Left cardiac atrium (tissue), 4 donors: ENCODE measurements at regions not wholly inside any gene's neighbourhood (a gene's known extent, or its start where the extent isn't known, plus 50 kb on each side); places are given as distances from the start of the nearest gene placed in this dataset.
A peak's percentile ranks its signal among the peaks of the same experiment; 100 is the strongest.
"Not testable (repeated sequence)": the region's sequence is repeated elsewhere in the genome, so short reads cannot be mapped to it uniquely, and the experiment has no call there.

Source experiments
- ATAC-seq, 2 donors: fragments of 200-7000 bp; cut with Tn5 transposase; one replicate each; pipeline ENCODE4 v1.9.1; 2020; ENCODE audit warnings: mild to moderate bottlenecking in 2 of 2, moderate library complexity in 2 of 2
- DNase-seq: peaks from one replicate; pipeline ENCODE4 v3.0.0-alpha.2; 2020
- intact Hi-C, 2 donors: fragments of 100-400 bp; cut with DNase I; formaldehyde crosslinking; loops; one replicate each; pipeline versions ENCODE4 v1.14.1 to v1.15.1; 2022 to 2023
- donor health status: DM: no; HTN: yes; CAD: no.
- donor health status: DM: no; HTN: yes; CAD: no; lungs with severe emphysema.
- donor health status: DM: yes; HTN: yes; CAD: no.
- donor health status: Dilated cardiomyopathy.

DNA sequence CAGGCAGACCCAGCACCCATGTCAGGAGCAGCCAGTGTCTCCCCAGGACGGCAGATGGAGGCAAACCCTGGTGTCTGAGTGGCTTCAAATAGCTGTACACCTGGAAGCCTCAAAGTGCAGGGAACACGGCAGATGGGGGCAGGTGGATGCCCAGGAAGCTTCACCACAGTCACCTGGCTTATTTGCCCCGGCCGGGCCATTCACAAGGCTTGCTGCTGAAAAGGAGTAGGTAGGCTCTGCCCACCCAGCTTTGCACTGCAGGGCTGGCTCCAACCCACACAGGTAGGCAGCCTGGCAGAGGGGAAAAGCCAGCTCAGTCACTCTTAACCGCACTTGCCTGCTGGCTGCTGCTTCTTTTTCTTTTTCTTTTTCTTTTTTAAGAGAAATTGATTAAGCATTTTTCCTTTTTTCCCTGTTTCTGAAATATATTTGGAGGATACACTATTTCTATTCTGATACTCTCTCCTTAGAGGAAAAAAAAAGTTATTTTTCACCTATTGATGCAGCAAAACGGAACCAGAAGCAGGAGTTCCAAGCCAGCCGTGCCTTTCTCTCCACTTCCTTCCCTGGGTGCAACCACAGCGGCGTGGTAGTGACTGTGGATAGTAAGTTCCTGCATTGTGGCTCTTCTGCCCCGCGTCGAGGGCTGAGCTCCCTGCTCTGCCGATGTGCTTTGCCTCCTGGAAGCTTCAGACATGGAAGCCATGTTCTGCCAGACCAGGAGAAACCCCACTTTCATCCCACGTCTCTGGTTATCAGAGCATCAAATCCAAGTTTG, 118.3 kb downstream of the KLF6 start:
- DNase-seq (no peak), ATAC-seq (no peak)
- intact Hi-C loops: no loop called here

DNA sequence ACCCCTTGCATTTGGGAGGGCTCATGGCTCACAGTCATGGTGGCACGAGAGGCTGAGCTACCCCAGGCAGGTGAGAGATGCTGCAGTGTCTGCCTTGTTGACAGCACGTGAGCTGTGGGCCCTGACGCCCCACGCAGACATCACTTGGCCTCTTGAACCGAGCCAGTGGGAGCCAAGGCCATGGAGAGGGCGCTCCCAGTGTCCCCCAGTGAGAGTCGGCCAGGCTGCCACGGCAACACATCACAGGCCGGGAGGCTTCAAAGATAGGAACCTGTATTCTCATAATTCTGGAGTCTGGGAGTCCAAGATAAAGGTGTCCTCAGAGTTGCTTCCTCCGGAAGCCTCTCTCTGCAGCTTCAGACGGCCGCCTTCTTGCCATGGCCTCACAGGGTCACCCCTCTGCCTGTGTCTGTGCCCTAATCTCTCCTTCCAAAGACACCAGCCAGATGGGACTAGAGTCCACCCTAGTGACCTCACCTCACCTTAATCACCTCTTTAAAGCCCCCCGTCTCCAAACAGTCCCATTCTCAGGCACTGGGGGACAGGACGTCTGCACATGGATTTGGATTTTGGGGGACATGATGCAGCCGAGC, 119.6 kb downstream of the KLF6 start:
- DNase-seq: no peak
- intact Hi-C loops: no loop called here
- no peak for ATAC-seq

DNA sequence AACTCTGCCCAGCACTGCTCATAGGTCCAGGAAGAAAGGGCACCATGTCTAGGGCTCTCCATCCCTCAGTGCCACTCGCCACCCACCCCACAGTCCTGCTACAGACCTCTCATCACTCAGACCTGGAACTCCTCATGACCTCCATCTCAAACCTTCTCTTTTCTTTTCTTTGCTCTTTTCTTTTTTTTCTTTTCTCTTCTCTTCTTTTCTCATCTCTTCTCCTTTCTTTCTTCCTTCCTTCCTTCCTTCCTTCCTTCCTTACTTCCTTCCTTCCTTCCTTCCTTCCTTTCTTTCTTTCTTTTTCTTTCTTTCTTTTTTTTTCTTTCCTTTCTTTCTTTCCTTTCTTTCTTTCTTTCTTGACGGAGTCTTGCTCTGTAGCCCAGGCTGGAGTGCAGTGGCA, 122.2 kb downstream of the KLF6 start:
- ATAC-seq (no peak), DNase-seq (no peak)
- intact Hi-C loops: no loop called here

DNA sequence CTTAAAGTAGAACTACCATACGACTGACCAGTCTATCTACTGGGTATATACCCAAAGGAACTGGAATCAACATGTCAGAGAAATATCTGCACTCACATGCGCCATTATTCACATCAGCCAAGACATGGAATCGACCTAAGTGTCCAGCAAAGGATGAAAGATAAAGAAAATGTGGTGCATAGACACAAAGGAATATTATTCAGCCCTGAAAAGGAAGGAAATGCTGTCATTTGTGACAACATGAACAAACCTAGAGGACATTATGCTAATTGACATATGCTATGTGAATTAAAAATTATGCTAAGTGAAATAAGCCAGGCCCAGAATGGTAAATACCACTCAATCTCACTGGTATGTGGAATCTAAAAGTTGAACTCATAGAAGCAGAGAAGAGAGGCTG, 123.7 kb downstream of the KLF6 start:
- no peak for ATAC-seq
- intact Hi-C loops: no loop called here
- DNase-seq: no peak

DNA sequence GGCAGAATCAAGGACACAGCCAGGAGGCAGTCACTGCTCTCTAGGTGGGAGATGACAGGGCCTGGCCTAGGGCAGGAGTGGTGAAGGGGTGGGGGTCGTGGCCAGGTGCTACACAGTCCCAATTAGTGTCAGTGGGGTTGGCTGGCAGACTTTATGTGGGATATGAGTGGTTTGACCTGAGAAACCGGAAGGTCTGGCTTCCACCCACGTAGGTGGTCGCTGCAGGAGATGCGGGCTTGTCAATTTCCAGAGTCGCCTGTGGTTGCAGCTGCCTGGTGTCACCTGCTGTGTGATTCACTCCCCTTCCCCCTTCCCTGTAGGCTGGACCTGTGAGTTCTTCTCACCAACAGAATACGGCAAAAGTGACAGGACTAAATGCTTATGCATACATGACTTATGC, 124.3 kb downstream of the KLF6 start:
- ATAC-seq (no peak), DNase-seq (no peak)
- intact Hi-C loops: no loop called here

DNA sequence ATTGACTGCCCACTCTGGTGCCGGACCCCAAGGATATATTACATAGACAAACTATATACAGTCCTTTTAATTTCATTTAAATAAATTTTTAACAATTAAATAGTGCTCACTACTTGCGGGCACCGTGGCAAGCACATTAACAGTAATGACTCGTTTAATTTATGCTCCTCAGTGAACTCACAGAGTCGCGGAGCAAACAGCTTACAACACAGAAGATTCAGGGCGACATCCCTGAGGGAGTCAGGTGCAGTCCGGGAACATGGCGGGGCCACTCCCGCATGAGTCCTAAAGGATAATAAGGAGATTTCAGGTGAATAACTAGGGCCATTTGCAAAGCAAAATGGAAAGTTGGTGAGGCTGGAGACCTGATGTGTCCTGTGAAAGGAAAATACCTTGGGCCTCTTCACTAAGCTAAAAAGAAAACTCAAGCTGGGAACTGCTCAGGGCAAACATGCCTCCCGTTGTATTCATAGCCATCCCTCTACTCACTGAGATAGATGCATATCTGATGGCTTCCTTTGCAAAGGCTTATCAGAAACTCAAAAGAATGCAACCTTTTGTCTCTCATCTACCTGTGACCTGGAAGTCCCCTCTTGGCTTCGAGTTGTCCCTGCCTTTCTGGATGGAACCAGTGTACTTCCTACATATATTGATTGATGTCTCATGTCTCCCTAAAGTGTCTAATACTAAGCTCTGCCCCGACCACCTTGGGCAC, 125.6 kb downstream of the KLF6 start:
- intact Hi-C loops: no loop called here
- no peak for ATAC-seq
- DNase-seq: no peak

DNA sequence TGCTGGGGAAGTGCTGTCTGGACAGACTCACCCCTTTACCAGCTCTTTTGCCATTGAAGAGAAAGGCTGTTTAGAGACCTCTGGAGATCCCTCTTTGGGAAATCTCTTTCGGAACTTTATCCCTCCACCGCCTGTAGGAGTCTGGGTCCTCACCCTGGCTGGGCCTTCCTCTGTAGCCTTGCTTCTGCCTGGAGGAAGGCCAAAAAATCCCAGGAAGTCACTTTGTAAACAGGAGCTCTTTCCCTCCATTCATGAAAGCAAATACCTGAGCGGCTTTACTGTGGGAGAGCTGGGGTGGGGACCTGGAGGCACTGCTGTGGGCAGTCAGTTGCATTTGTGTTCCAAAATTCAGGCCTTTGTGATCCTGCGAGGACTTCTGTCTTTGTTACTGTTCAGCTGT, 126.2 kb downstream of the KLF6 start:
- DNase-seq: no peak
- no peak for ATAC-seq
- intact Hi-C loops: no loop called here

DNA sequence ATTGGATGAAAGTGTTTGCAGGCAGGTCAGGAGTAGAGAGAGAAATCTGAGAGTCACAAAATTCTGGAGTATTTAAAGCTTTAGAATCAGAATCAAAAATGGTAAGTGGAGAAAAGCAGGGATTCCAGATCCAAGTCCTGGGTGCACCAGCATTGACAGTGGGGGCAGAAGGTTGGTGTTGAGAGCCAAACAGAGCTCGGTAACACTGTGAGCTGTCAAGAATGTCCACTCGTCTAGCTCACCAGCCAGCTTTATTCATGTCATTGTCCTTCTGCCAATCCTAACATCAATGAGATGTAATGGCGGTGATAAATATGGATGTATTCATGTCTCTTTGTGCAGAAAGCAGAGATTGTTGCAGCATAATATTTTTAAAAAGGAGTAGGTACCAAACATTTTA, 128.8 kb downstream of the KLF6 start:
- ATAC-seq: peak; percentile 53 to 71
- no peak for DNase-seq
- intact Hi-C loops: no loop called here

DNA sequence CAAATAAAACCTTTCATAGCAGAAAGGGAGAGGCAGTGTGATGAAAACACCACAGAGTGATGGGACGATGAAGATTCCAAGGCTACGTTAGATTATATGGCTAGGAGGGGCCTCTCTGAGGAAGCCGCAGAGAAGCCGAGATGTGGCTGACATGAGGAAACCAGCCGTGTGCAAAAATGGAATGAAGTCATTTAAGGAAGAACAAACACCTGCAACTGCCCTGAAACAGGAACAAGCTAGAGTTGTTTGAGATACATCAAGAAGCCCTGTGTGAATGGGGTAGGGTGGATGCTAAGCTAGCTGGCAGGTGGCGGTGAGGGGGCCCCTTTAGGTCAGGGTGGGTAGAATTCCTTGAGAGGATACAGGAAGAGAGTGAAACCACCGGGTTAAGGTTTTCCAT, 129.5 kb downstream of the KLF6 start:
- DNase-seq (no peak), ATAC-seq (no peak)
- intact Hi-C loops: no loop called here

DNA sequence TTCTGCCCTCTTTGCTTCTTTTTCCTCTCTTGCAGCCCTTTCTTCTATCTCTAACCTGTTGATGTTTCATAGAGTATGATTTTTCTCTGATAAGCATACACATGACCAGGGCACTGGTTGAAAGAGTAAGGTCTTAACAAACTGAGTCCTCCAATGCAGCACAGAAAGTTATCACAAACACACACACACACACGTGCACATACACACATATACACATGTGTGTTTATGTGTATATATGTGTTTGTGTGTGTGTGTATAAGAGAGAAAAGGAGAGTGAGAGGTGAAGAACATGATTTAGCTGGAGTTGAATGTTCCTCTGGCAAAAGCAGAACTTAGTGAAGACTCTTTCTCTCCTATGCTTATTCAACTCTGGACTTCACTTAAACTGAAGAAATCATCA, 130.0 kb downstream of the KLF6 start:
- intact Hi-C loops: no loop called here
- ATAC-seq (no peak), DNase-seq (no peak)

DNA sequence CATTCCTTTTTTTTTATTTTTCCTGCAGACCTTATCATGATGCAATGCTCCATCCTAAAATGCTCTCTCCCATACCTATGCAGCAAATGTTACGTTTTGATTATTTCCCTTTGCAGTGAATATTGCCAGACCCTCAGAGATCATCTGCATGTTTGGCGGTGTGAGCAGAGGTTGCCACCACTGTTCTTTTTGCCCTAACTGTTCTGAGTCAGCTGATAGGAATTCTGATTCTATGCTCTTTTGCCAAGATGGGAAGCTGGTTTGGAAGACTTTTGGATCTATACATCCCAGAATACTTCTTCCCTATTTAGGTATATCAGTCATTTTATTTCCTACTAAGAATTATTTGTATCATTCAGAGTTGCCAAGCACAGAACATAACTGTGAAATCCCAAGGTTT, 130.5 kb downstream of the KLF6 start:
- intact Hi-C loops: no loop called here
- ATAC-seq: no peak
- no peak for DNase-seq

DNA sequence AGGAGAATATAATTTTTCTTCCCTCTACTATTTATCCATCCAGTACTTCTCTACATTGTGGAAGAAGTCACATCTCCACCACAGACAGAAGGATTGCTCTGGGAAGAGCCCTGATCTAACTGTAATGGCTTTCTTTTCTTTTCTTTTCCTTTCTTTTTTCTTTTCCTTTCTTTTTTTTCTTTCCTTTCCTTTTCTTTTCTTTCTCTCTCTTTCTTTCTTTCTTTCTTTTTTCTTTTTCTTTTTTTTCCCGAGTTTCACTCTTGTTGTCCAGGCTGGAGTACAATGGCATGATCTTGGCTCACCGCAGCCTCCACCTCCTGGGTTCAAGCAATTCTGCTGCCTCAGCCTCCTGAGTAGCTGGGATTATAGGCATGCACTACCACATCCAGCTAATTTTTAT, 131.7 kb downstream of the KLF6 start:
- intact Hi-C loops, DNase-seq, ATAC-seq: not testable (repeated sequence)

DNA sequence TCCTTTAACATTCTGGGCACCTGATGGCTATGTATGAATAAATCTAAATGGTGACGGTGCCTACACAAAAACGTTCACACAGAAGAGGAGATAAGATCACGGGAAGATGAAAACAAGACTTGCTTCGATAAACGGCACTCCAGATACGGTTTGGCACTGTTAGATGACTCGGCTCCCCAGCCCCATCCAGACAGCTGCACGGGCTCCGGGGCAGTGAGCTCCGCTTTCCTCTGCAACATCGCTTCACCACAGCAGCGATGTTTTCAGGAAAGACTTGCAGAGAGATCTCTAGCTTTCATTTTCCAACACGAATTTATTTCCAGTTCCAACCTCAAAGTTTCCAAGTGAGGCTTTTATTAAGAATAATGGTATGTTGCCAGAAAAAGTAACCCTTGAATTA, 132.1 kb downstream of the KLF6 start:
- DNase-seq (no peak), ATAC-seq (no peak)
- intact Hi-C loops: no loop called here

DNA sequence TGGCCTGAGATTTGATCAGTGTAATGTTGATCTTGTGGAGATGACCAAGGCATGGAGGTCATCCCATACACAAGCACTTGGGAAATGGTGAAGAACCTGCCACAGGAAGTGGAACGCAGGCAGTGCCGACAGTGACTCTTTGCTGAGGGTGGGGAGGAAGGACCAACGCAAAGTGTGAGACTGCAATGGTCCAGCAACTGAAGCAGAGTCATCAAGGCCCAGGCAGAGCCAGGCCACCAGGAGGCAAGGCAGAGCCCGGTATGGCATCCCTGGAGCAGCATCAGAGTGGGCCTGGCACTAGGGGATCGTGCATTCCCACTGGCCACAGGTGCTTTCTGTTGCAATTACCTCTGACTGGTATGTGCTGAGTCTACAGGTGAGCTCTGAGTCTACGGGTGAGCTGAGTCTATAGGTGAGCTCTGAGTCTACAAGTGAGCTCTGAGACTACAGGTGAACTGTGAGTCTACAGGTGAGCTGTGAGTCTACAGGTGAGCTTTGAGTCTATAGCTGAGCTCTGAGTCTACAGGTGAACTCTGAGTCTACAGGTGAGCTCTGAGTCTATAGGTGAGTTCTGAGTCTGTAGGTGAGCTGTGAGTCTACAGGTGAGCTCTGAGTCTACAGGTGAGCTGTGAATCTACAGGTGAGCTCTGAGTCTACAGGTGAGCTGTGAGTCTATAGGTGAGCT, 132.9 kb downstream of the KLF6 start:
- no peak for DNase-seq
- intact Hi-C loops: no loop called here
- ATAC-seq: no peak

DNA sequence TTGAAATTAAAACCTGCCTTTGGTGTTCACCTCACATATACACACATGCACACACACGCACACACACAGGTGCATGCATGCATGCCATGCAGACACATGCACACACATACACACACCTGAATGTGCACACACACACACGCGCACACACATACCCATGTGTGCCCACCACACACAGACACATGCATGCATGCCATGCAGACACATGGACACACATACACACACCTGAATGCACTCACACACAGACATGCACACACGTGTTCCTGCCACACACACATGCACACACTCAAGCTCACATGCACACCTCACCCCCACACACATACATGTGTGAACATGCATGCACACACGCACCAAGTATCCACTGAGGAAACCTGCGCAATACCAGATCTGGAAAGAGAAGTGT, 136.4 kb downstream of the KLF6 start:
- ATAC-seq: no peak
- intact Hi-C loops: no loop called here

DNA sequence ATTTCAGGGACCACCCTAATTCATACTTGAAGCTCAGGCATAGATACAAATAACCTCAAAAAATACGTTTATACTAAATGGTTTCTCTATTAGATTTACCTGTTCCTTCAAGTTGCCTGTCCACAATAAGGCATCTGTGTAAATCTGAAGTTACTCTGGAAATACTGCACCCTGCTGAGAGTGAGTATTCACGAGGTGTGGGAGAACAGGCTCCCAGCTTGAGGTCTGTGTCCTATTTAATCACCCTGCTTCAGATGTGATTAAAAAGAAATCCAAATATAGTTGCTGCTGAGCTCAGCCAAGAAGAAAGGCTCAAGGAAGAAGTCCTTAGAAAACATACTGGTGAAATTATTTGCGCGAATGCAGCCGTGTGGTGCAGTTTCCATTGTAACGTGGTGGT, 136.8 kb downstream of the KLF6 start:
- DNase-seq: no peak
- intact Hi-C loops: no loop called here
- ATAC-seq: no peak

More for the DNA sequence above, 136.4 kb downstream of the KLF6 start:
- DNase-seq: no peak

DNA sequence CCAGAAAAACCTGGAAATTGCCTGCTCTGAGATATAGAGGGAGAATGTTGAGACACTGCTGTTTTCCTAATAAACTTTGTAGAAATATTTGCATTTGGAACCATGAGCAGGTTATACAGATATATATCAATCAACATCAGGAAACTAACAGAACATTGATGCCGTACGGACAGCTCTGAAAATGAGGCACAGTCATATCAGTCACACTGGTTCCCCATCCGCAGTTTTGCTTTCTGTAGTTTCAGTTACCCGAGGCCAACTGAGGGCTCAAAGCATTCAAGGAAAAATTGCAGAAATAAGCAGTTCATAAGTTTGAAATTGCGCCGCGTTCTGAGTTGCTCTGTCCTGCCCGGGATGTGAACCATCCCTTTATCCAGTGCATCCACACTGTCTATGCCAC, 137.9 kb downstream of the KLF6 start:
- no peak for DNase-seq
- no peak for ATAC-seq
- intact Hi-C loops: no loop called here

DNA sequence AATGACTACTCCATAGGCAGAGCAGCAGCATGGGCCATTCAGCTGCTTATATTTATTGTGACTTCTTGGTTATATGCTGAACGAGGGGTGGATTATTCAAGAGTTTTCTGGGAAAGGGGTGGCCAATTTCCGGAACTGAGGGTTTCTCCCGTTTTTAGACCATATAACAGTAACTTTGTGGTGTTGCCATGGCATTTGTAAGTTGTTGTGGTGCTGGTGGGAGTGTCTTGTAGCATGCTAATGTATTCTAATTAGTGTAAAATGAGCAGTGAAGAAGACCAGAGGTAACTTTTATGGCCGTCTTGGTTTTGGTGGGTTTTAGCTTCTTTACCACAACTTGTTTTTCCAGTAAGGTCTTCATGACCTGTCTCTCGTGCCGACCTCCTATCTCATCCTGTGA, 139.6 kb downstream of the KLF6 start:
- ATAC-seq: no peak
- intact Hi-C loops: no loop called here
- DNase-seq: no peak

DNA sequence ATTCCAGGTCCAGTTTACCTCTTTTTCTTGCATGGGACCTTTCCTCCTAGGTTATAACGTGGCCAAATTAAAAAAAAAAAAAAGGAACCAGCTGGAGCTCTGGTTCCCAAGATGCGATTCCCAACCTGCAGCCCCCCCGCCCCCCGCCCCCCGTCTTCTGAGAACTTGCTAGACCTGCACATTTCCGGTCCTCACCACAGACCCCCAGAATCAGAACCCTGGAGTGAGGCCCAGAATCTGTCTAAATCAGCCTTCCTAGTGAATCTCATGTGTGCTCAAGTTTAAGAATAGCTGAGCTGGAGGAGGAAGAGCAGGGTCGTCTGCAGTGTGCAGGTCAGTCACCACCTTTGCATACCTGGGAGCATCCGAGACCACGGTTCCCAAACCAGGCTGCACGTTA, 144.2 kb downstream of the KLF6 start:
- no peak for ATAC-seq
- DNase-seq: no peak
- intact Hi-C loops: no loop called here

DNA sequence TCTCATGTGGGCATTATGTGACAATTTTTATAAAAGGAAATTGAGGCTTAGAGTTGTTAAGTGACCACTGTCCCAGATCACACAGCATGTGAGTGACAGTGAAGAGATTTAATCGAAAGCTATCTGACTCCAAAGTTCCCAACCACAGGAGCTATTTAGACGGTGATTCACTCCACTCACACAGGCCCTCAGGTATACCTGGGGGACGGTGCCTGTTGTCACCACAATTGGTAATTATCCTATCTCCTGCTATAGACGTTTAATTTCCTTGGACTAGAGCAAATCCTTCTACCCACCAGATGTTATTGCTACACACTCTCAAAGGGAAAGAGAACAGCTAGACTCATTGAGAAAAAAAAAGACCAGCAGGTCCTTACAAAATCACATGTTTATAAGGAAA, 145.5 kb downstream of the KLF6 start:
- intact Hi-C loops: no loop called here
- DNase-seq (no peak), ATAC-seq (no peak)
